ENCODE measurements at regions not wholly inside any gene's neighbourhood (a gene's known extent, or its start where the extent isn't known, plus 50 kb on each side); places are given as distances from the start of the nearest gene placed in this dataset.

GRCh38 chr20:24842274-24842917 lies 106.7 kb upstream of the CST7 start:
- Histone ChIP-seq H3K18ac (ENCODE audit: low read depth, low read length) (no peak overlapping the region), H3K4me2 (ENCODE audit: low read depth, low read length) (no peak overlapping the region), H3K27me3 (ENCODE audit: control insufficient read depth, insufficient read depth, low read length) (peaks cover 3% of the 10 kb centered on the region; the same call in 1 of the 2 replicates), H3K9ac (ENCODE audit: low read depth, low read length) (no peak overlapping the region), H3K4me1 (ENCODE audit: control insufficient read depth, insufficient read depth, low read length) (peaks cover 8% of the 10 kb centered on the region), H3K4me3 (ENCODE audit: insufficient read depth, low read depth, low read length) (no peak overlapping the region), H2BK20ac (ENCODE audit: low read depth, low read length) (no peak overlapping the region), H3K14ac (replicated peaks; ENCODE audit: low read depth, low read length) (no peak overlapping the region), H3K79me1 (ENCODE audit: low read depth in 1 of 2, low read length in 2 of 2) (no peaks in the 10 kb centered on the region), H4K5ac (ENCODE audit: low read depth, low read length) (no peak overlapping the region), H2AK9ac (replicated peaks; ENCODE audit: low read depth, low read length, poor library complexity) (no peak overlapping the region), H2AFZ (replicated peaks; ENCODE audit: low read length, poor library complexity) (no peak overlapping the region), H3K36me3 (ENCODE audit: control insufficient read depth, insufficient read depth, low read length) (no peaks in the 10 kb centered on the region), H2BK5ac (ENCODE audit: low read depth, low read length, poor library complexity, severe bottlenecking) (no peak overlapping the region), H2BK15ac (ENCODE audit: low read depth, low read length) (no peak overlapping the region), H3K23ac (ENCODE audit: low read depth, low read length) (no peak overlapping the region), H4K8ac (ENCODE audit: low read depth in 2 of 2, low read length in 2 of 2) (no peak overlapping the region), H4K91ac (ENCODE audit: insufficient read depth, low read depth, low read length) (no peak overlapping the region), H3K27ac (ENCODE audit: insufficient read depth, low read length) (no peak overlapping the region), H3K9me3 (ENCODE audit: control insufficient read depth, insufficient read depth, low read length) (no peaks in the 10 kb centered on the region), H2AK5ac (ENCODE audit: low read depth, low read length) (no peak overlapping the region), H3K56ac (ENCODE audit: extremely low read depth, insufficient read depth, low read length) (no peak overlapping the region), H4K20me1 (ENCODE audit: insufficient read depth, low read length) (no peaks in the 10 kb centered on the region), H3K4ac (ENCODE audit: low read depth, low read length) (no peak overlapping the region), H3K9me1 (ENCODE audit: insufficient read depth, low read length) (no peaks in the 10 kb centered on the region), H2BK120ac (ENCODE audit: low read depth, low read length) (no peak overlapping the region)
- POLR2A ChIA-PET (ENCODE audit: unreplicated experiment): no interaction called here
- CTCF ChIA-PET: no interaction called here
- no peak for DNase-seq
- dilution Hi-C loops (cut with HindIII; ENCODE audit: low sequenced_read_pairs, unreplicated experiment): no loop called here
- in situ Hi-C loops (cut with MboI; ENCODE audit: low sequenced_read_pairs): no loop called here
- 65% methylated on average over 3 of the region's 12 CpGs; no CpG with 5 or more reads in 1 of the 2 experiments for WGBS, 2 experiments (ENCODE audit: extremely low coverage in 2 of 2, insufficient read length in 1 of 2)
- intact Hi-C loops (cut with micrococcal nuclease): no loop called here
- no TSS peak for BruUV-seq (replicated peaks)
- TF ChIP-seq FOS (IDR thresholded peaks at IDR 0.05; ENCODE audit: low read depth, low read length) (no peak), RCOR1 (IDR thresholded peaks at IDR 0.05; ENCODE audit: insufficient replicate concordance, low read length) (no peak), MXI1 (IDR thresholded peaks at IDR 0.05; ENCODE audit: borderline replicate concordance, low read depth, low read length) (no peak), ELK1 (IDR thresholded peaks at IDR 0.05; ENCODE audit: borderline replicate concordance, low read depth, low read length) (no peak), MAZ (IDR thresholded peaks at IDR 0.05; ENCODE audit: borderline replicate concordance, low read depth, low read length) (no peak), NFE2L2 (IDR thresholded peaks at IDR 0.05; ENCODE audit: low read depth, low read length) (no peak), BHLHE40 (IDR thresholded peaks at IDR 0.05; ENCODE audit: low read depth, low read length) (no peak), RFX5 (IDR thresholded peaks at IDR 0.05; ENCODE audit: low read depth, low read length) (no peak), POLR2A (IDR thresholded peaks at IDR 0.05; ENCODE audit: low read depth, low read length) (no peak), CEBPB (IDR thresholded peaks at IDR 0.05; ENCODE audit: low read depth, low read length) (no peak), RAD21 (IDR thresholded peaks at IDR 0.05; ENCODE audit: low read length) (no peak), USF2 (IDR thresholded peaks at IDR 0.05; ENCODE audit: low read depth, low read length) (no peak), MAFK (IDR thresholded peaks at IDR 0.05; ENCODE audit: low read depth, low read length) (no peak), CHD1 (IDR thresholded peaks at IDR 0.05; ENCODE audit: low read depth, low read length) (no peak), SMC3 (IDR thresholded peaks at IDR 0.05; ENCODE audit: low read depth, low read length) (no peak)
- ATAC-seq (ENCODE audit: low read depth): no peak
